Hematopoietic multipotent progenitor cell treated with erythropoietin and hydrocortisone succinate and interleukin-3 and kit ligand, for 8 days (in vitro differentiated cells): ENCODE measurements at regions not wholly inside any gene's neighbourhood (a gene's known extent, or its start where the extent isn't known, plus 50 kb on each side); places are given as distances from the start of the nearest gene placed in this dataset.

ENCODE experiments used
- DNase-seq: peaks from one replicate; pipeline ENCODE4 v3.0.0-alpha.2; 2015

- no peak for DNase-seq
Observed at GRCh38 chr1:63214553-63214952, 107.8 kb upstream of the FOXD3 start.

- no peak for DNase-seq
Observed at GRCh38 chr1:63223426-63223825, 98.9 kb upstream of the FOXD3 start.

- no peak for DNase-seq
Observed at GRCh38 chr1:63230722-63231121, 91.6 kb upstream of the FOXD3 start.

GRCh38 chr1:63238721-63239120 is 83.6 kb upstream of the FOXD3 start:
- no peak for DNase-seq

GRCh38 chr1:63245186-63245585 is 77.2 kb upstream of the FOXD3 start:
- DNase-seq: no peak

- no peak for DNase-seq
Observed at GRCh38 chr1:63248216-63248615, 74.2 kb upstream of the FOXD3 start.

GRCh38 chr1:63255153-63255552 is 67.2 kb upstream of the FOXD3 start:
- DNase-seq: no peak

GRCh38 chr1:63261736-63262458 is 60.5 kb upstream of the FOXD3 start:
- DNase-seq: no peak

DNA sequence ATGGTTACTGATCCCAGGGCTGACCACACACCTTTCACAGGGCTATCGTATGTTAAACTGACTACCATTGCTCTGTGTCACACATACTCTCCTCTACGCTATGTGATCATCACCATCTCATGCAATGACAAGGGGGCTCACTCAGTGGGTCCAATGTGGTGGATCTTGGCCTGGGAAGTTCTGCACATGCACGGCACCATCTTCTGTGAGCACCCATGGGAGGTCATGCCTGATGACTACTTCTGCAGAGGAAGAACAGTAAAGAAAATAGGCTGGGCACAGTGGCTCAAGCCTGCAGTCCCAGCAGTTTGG is 60.0 kb upstream of the FOXD3 start:
- no peak for DNase-seq

DNA sequence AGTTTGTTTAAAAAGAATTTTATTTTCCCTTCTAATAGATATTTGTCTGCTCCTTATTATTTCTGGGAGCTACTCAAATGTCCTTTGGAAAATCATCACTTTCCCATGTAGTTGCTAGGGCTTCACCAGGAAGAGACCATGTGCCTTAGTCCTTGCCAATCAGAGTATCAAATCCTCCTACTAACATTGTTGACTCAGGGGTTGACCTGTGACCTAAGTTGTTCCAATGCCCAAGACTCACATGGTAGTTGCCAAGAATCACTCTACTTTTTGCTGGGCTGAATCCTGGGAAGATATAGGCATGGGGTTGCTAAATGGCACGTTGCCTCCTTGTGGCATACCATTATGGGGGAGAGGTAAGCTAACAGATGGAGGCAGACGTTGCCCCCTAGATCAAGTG is 58.2 kb upstream of the FOXD3 start:
- no peak for DNase-seq

GRCh38 chr1:63266857-63267256 is 55.5 kb upstream of the FOXD3 start:
- DNase-seq: no peak

GRCh38 chr1:63268876-63269275 is 53.5 kb upstream of the FOXD3 start:
- DNase-seq: no peak

- no peak for DNase-seq
Observed at GRCh38 chr1:63269571-63269970, 52.8 kb upstream of the FOXD3 start.
